Neural cell (in vitro differentiated cells): ENCODE measurements at regions not wholly inside any gene's neighbourhood (a gene's known extent, or its start where the extent isn't known, plus 50 kb on each side); places are given as distances from the start of the nearest gene placed in this dataset.

Experiments
- H2AFZ ChIP-seq: fragments of 200-600, 300-800 bp; sonication (generic), shearing (Covaris generic); 2 replicates; pipeline ENCODE4 v1.6.0; 2014; ENCODE audit warnings: low read depth, mild to moderate bottlenecking, antibody characterized with exemption, low read length, moderate library complexity
- H3F3A ChIP-seq: fragments of 200-600 bp; shearing (Covaris generic); 2 replicates; pipeline ENCODE4 v1.6.1; 2016; ENCODE audit warnings: mild to moderate bottlenecking, moderate library complexity, mixed read lengths, antibody characterized with exemption, low read length; ENCODE audit not compliant: insufficient read depth, poor library complexity, severe bottlenecking
- H3K27ac ChIP-seq: fragments of 200-600, 300-800 bp; sonication (generic), shearing (Covaris generic); 2 replicates; pipeline ENCODE4 v1.5.1; 2014; ENCODE audit warnings: mild to moderate bottlenecking, low read length, moderate library complexity
- H3K27me3 ChIP-seq: fragments of 300-800, 200-600 bp; sonication (generic), shearing (Covaris generic); 2 replicates; pipeline ENCODE4 v1.6.0; 2014; ENCODE audit warnings: mild to moderate bottlenecking, low read depth, low read length, moderate library complexity; ENCODE audit not compliant: insufficient read depth
- H3K36me3 ChIP-seq: fragments of 300-800, 200-600 bp; sonication (generic), shearing (Covaris generic); 2 replicates; pipeline ENCODE4 v1.5.1; 2014; ENCODE audit warnings: mild to moderate bottlenecking, antibody characterized with exemption, low read length, moderate library complexity; ENCODE audit not compliant: insufficient read depth
- H3K4me2 ChIP-seq: fragments of 300-800, 200-600 bp; sonication (generic), shearing (Covaris generic); 2 replicates; pipeline ENCODE4 v1.6.0; 2014; ENCODE audit warnings: mild to moderate bottlenecking, low read length
- H3K4me3 ChIP-seq: fragments of 300-800, 200-600 bp; sonication (generic), shearing (Covaris generic); 2 replicates; pipeline ENCODE4 v1.5.1; 2014; ENCODE audit warnings: mild to moderate bottlenecking, low read length, moderate library complexity
- H3K79me2 ChIP-seq: fragments of 200-600 bp; shearing (Covaris generic); replicated peaks from 2 replicates; pipeline ENCODE4 v1.6.0; 2014; ENCODE audit warnings: mild to moderate bottlenecking, low read length, moderate library complexity; ENCODE audit not compliant: insufficient read depth
- H3K9ac ChIP-seq: fragments of 300-800, 200-600 bp; sonication (generic), shearing (Covaris generic); 2 replicates; pipeline ENCODE4 v1.6.1; 2016; ENCODE audit warnings: mild to moderate bottlenecking, low read length, mixed read lengths
- H3K9me2 ChIP-seq: fragments of 200-600 bp; shearing (Covaris generic); 2 replicates; pipeline ENCODE4 v1.6.1; 2016; ENCODE audit warnings: mild to moderate bottlenecking, low read length, mixed read lengths; ENCODE audit not compliant: insufficient read depth
- H3K9me3 ChIP-seq: fragments of 200-600, 300-800 bp; sonication (generic), shearing (Covaris generic); 2 replicates; pipeline ENCODE4 v1.6.1; 2016; ENCODE audit warnings: mild to moderate bottlenecking, mixed run types, low read length, moderate library complexity, mixed read lengths
- H4K20me1 ChIP-seq: fragments of 200-600 bp; shearing (Covaris generic); 2 replicates; pipeline ENCODE4 v1.6.1; 2016; ENCODE audit warnings: mild to moderate bottlenecking, mixed run types; ENCODE audit not compliant: insufficient read depth
- EP300 ChIP-seq: fragments of 450-650 bp; conservative IDR thresholded peaks from 2 replicates; pipeline ENCODE4 v1.6.1; 2014; ENCODE audit warnings: antibody characterized with exemption, mild to moderate bottlenecking, moderate library complexity; ENCODE audit not compliant: poor library complexity, severe bottlenecking
- EZH2 ChIP-seq: fragments of 200-600, 300-800 bp; shearing (Covaris generic), sonication (generic); IDR thresholded peaks from 2 replicates; pipeline ENCODE4 v1.6.1; 2014; ENCODE audit warnings: antibody characterized with exemption, low read length, borderline replicate concordance, mild to moderate bottlenecking; ENCODE audit not compliant: insufficient read depth, poor library complexity, severe bottlenecking
- MXI1 ChIP-seq: fragments of 450-650 bp; conservative IDR thresholded peaks from 2 replicates; pipeline ENCODE4 v1.6.1; 2014; ENCODE audit warnings: antibody characterized with exemption, mild to moderate bottlenecking; ENCODE audit not compliant: poor library complexity, severe bottlenecking
- POLR2AphosphoS5 ChIP-seq: IDR thresholded peaks from 2 replicates; pipeline ENCODE4 v1.6.1; 2012
- RAD21 ChIP-seq: fragments of 450-650 bp; conservative IDR thresholded peaks from 2 replicates; pipeline ENCODE4 v1.6.1; 2014; ENCODE audit warnings: antibody characterized with exemption, mild to moderate bottlenecking, moderate library complexity
- TAF1 ChIP-seq: IDR thresholded peaks from 2 replicates; pipeline ENCODE4 v1.6.1; 2012; ENCODE audit warnings: low read depth
- TF ChIP-seq, protein P1 (sequence below): IDR thresholded peaks from 2 replicates; pipeline ENCODE4 v1.6.1; 2012; ENCODE audit warnings: borderline replicate concordance
- TF ChIP-seq, protein P2 (sequence below): fragments of 450-650 bp; IDR thresholded peaks from 2 replicates; pipeline ENCODE4 v1.5.1; 2014; ENCODE audit warnings: antibody characterized with exemption, mild to moderate bottlenecking, moderate library complexity; ENCODE audit not compliant: poor library complexity, severe bottlenecking

DNA sequence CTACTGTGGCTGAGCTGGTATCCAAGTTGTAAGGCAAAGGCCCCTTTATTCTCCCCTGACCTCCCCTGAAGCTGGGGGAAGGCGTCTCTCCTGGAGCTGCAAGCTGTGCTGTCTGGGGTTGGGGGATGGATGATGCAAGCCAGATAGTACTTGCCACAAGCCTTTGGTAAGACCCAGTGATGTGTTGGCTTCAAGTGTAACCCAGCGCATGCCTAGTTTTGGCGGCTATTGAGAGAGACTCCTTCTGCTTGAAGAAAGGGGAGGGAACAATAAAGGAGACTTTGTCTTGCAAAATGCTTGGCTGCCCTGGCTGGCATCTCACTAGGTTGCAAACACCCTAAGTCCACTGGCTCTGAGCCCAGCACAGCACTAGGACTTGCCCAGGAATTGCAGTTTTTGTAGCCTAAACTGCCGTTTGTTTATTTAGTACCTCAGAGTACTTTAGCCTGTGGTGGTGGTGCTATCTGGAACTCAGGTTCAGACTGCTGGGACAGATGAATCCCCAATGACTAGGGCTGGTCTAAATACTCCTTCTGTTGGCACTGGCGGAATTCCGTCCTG is 108.2 kb downstream of the TNFSF13B start (continued):
- TF ChIP-seq, protein P1, sequence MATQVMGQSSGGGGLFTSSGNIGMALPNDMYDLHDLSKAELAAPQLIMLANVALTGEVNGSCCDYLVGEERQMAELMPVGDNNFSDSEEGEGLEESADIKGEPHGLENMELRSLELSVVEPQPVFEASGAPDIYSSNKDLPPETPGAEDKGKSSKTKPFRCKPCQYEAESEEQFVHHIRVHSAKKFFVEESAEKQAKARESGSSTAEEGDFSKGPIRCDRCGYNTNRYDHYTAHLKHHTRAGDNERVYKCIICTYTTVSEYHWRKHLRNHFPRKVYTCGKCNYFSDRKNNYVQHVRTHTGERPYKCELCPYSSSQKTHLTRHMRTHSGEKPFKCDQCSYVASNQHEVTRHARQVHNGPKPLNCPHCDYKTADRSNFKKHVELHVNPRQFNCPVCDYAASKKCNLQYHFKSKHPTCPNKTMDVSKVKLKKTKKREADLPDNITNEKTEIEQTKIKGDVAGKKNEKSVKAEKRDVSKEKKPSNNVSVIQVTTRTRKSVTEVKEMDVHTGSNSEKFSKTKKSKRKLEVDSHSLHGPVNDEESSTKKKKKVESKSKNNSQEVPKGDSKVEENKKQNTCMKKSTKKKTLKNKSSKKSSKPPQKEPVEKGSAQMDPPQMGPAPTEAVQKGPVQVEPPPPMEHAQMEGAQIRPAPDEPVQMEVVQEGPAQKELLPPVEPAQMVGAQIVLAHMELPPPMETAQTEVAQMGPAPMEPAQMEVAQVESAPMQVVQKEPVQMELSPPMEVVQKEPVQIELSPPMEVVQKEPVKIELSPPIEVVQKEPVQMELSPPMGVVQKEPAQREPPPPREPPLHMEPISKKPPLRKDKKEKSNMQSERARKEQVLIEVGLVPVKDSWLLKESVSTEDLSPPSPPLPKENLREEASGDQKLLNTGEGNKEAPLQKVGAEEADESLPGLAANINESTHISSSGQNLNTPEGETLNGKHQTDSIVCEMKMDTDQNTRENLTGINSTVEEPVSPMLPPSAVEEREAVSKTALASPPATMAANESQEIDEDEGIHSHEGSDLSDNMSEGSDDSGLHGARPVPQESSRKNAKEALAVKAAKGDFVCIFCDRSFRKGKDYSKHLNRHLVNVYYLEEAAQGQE = no peak
- TF ChIP-seq POLR2AphosphoS5 (no peak), TAF1 (no peak)

DNA sequence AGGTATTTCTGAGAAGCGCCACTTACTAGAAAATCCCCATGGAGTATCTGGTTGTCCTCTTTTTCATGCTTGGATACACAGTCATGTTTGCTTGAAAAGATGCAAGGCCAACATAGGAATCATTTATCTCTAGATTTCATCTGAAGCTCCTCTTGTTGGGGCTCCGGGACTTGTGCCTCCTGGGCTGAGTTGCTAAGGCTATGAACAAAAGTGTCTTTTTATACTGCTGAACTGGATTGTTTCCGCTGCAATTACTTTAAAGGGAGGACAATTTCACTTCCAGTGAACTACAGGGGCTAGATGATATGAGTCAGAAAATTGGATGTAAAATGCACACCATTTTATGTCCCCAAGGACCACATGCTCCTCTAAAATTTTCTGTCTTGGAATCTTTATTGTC is 114.1 kb downstream of the TNFSF13B start:
- Histone ChIP-seq H3F3A (no peaks in the 10 kb centered on the region), H3K9ac (no peak overlapping the region), H3K9me2 (no peaks in the 10 kb centered on the region)

DNA sequence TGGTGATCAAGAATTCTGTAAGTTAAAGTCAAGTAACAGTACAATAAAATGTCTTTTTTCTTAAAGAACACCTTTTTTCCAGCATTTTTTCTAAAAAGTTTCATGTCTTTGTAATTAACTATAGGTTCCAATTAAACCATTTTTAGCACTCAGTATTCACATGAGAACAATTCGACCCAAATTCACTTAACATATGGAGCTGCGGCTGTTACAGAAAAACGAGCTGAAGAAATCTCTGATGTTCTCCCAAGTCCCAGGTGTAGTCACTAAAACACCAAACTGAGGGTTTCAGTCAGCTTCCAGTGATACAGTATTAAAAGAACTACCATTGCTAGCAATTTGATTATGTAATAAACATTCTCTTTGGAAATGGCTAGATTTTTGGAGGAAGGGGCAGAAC is 117.6 kb downstream of the TNFSF13B start:
- TF ChIP-seq RAD21 (no peak), EP300 (no peak), EZH2 (no peak), POLR2AphosphoS5 (no peak)
- TF ChIP-seq, protein P2, sequence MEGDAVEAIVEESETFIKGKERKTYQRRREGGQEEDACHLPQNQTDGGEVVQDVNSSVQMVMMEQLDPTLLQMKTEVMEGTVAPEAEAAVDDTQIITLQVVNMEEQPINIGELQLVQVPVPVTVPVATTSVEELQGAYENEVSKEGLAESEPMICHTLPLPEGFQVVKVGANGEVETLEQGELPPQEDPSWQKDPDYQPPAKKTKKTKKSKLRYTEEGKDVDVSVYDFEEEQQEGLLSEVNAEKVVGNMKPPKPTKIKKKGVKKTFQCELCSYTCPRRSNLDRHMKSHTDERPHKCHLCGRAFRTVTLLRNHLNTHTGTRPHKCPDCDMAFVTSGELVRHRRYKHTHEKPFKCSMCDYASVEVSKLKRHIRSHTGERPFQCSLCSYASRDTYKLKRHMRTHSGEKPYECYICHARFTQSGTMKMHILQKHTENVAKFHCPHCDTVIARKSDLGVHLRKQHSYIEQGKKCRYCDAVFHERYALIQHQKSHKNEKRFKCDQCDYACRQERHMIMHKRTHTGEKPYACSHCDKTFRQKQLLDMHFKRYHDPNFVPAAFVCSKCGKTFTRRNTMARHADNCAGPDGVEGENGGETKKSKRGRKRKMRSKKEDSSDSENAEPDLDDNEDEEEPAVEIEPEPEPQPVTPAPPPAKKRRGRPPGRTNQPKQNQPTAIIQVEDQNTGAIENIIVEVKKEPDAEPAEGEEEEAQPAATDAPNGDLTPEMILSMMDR = no peak
- TF ChIP-seq, protein P1 = no peak
- Histone ChIP-seq H4K20me1 (no peaks in the 10 kb centered on the region), H3K9me3 (no peaks in the 10 kb centered on the region)

More for the DNA sequence above, 114.1 kb downstream of the TNFSF13B start:
- TF ChIP-seq, protein P1 = no peak
- no peak for TF ChIP-seq MXI1
- H3K36me3 ChIP-seq = no peaks in the 10 kb centered on the region
- no peaks in the 10 kb centered on the region for H4K20me1 ChIP-seq
- no peak overlapping the region for H3K27ac ChIP-seq
- H3K4me2 ChIP-seq = no peak overlapping the region
- no peaks in the 10 kb centered on the region for H3K27me3 ChIP-seq
- H3K4me3 ChIP-seq = no peak overlapping the region
- no peaks in the 10 kb centered on the region for H3K9me3 ChIP-seq
- H2AFZ ChIP-seq = no peak overlapping the region
- no peaks in the 10 kb centered on the region for H3K79me2 ChIP-seq

More for the DNA sequence above, 117.6 kb downstream of the TNFSF13B start:
- Histone ChIP-seq H3K9ac (no peak overlapping the region), H3K4me2 (no peak overlapping the region), H3K27me3 (no peaks in the 10 kb centered on the region), H3K27ac (no peak overlapping the region), H2AFZ (no peak overlapping the region), H3K36me3 (no peaks in the 10 kb centered on the region), H3F3A (no peaks in the 10 kb centered on the region), H3K9me2 (no peaks in the 10 kb centered on the region), H3K79me2 (no peaks in the 10 kb centered on the region), H3K4me3 (no peak overlapping the region)
